Hepatic stellate cell (primary cell): ENCODE measurements at regions not wholly inside any gene's neighbourhood (a gene's known extent, or its start where the extent isn't known, plus 50 kb on each side); places are given as distances from the start of the nearest gene placed in this dataset.
"Not testable (repeated sequence)": the region's sequence is repeated elsewhere in the genome, so short reads cannot be mapped to it uniquely, and the experiment has no call there.

Source experiments
- DNase-seq: peaks from one replicate; pipeline ENCODE4 v3.0.0; 2011; ENCODE audit warnings: low spot score

GRCh38 chr11:97888641-97889040 lies 1132.1 kb upstream of the CNTN5 start:
- DNase-seq, result no peak

DNA sequence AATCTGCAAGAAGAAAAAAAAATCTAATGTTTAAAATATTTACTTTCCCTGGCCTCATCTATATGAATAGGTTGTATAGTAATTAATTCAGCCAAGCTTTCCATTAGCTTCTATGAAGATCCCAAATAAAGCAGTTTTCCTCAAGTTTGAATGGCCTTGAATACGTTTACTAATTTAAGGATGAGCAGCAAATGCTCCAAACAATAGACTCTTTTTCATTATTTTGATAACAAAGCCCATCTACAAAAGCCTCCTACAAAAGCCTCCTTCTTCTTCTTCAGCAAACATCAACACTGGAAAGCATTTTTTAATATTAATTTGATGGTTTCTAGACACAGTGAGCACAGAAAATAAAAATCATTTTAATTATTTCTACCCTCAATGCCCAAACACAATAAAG lies 1130.3 kb upstream of the CNTN5 start:
- no peak for DNase-seq

- no peak for DNase-seq
These were observed 1127.1 kb upstream of the CNTN5 start for GRCh38 chr11:97893612-97894011.

- DNase-seq, result no peak
These were observed 1125.8 kb upstream of the CNTN5 start for GRCh38 chr11:97894978-97895377.

GRCh38 chr11:97895572-97895971 lies 1125.2 kb upstream of the CNTN5 start:
- no peak for DNase-seq

DNA sequence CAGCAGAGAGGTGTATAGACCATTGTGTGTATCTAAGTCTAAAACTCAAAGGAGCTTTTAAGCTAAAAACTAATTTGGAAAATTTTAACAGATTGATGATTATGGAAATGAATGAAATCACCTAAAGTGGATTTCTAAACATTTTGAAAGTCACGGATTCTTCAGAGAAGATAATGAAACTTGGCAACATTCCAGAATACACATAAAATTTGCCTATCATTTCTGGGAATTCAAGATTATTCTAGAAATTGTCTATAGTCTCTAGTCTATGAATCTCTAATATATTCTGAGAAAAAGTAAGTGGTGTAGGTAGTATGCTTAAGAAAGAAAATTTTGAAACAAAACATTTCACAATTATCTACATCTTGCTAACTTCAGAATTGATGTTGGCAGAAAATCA lies 1117.9 kb upstream of the CNTN5 start:
- DNase-seq, result no peak

DNA sequence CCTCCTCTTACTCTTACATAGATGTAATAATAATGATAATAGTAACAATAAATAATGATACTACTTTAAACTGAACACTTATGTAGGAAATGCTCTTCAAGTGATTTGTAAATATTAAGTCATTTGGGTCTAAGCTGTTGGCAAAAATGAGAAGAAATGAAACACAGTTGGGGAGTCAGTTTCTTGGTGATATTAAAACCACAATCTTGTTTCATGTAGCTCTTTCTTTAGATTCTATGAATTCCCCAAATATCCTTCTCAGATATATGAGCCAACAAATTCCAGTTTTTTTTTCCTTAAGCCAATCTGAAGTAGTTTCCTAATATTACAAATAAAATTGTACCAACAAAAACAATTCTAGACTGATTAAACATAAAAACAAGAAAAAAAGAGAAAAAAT lies 1115.6 kb upstream of the CNTN5 start:
- no peak for DNase-seq

DNA sequence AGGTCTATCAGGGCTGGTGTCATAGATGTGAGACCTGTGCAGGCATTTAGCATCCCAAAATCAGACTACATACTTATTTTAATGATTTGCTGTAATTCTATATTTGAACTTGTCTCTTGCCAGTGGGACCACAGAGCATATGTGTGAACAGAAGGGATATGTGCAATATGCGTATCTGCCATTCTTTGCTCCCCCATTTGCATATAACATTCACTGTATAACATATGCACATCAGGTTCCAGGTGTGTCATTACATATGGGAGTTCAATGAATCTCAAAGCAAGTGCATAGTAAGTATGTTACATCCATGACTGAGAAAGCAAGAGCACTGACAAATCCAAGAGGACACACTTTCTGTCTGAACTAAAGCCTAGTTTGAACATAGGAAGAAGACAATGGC lies 1115.1 kb upstream of the CNTN5 start:
- DNase-seq, result no peak

GRCh38 chr11:97908354-97908753 lies 1112.4 kb upstream of the CNTN5 start:
- no peak for DNase-seq

GRCh38 chr11:97909614-97910399 lies 1110.9 kb upstream of the CNTN5 start:
- peak; percentile 12 for DNase-seq

DNA sequence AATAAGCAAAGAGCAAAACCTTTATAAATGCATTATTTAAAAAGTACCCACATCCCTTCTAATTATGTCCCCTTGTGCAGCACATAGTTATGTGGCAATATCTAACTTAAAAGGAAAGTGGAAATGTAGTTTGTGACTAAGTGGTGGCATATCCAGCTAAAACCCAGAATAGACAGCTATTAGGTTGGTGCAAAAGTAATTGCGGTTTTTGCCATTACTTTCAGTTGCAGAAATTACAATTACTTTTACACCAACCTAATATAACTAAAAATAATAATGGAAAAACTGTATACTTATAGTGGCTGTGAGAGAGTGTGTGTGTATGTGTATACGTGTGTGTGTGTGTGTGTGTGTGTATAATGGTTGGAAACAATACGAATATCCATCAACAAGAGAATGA lies 1108.1 kb upstream of the CNTN5 start:
- DNase-seq, result no peak

- not testable (repeated sequence) for DNase-seq
These were observed 1097.8 kb upstream of the CNTN5 start for GRCh38 chr11:97922933-97923332.

GRCh38 chr11:97934572-97935208 lies 1086.1 kb upstream of the CNTN5 start:
- no peak for DNase-seq

DNA sequence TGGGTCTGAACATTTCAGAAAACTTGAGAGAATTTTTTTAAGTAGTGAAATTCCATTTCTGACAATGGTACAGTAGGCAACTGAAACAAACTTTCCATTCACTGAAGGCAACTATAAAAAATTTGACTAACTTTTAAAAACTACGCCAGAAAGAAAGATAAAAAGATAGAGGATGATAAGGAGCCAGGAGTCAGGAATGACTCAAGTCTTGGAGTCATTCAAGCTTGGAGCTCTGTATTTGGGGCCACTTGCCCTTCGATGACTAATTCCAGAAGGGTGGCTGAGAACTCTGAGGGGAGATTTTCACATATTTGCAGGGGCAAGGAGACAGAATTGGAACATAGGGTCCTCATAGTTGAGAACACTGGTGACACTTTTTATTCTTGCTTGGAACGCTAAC lies 1083.2 kb upstream of the CNTN5 start:
- DNase-seq, result no peak

DNA sequence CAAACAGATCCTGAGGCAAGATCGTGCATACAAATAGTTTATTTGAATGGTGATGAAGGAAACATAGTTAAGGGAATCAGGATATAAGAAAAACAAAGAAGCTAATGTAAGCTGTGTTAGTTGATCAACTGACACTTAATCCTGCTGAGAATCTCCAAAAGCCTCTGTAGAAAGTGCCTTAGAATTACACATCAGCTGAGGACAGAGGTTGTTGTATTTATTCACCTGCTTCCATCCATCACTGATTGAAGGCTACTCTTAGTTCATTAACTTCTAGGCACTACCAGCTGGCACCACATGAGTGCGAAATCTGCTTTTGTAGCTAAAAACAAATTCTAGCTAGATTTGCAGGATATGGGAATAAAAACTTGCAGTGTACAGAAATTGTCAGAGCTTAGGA lies 1082.0 kb upstream of the CNTN5 start:
- no peak for DNase-seq

DNA sequence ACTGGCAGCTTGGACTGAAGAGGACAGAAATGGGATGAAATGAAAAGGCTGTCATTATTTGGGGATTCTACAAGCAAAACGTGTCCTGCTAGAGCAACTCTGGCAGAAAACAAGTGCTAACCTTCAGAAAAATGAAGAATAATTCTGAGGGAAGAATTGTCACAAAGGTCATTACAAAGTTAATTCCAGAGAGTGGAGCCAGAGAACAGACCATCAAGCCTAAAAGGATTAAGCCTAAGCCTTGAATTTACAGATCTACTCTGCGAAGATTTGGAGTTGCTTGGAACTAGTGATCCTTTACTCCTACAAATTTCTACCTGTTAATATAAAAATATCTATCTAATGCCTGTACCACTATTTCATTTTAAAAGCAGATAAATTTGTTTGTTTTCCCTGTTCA lies 1077.3 kb upstream of the CNTN5 start:
- DNase-seq, result no peak

DNA sequence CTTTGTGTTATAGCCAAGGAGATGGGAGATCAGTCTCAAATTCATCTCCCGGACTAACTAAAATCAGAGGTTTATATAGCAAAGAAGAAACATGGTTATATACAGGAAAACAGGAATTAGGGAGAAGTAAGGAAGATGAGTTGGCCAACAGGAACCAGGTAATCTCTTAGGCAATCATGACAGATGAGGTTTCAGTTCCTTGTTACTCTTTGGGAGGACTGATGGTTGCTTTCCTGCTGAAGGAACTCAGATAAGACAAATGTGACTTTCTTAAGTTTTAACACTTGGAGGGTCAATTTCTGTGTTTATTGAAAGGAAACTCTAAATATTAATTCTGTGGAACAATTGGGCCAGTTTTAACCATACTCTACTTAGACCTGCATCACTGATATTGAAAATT lies 1072.0 kb upstream of the CNTN5 start:
- no peak for DNase-seq

- DNase-seq, result no peak
These were observed 1065.2 kb upstream of the CNTN5 start for GRCh38 chr11:97955595-97955994.

DNA sequence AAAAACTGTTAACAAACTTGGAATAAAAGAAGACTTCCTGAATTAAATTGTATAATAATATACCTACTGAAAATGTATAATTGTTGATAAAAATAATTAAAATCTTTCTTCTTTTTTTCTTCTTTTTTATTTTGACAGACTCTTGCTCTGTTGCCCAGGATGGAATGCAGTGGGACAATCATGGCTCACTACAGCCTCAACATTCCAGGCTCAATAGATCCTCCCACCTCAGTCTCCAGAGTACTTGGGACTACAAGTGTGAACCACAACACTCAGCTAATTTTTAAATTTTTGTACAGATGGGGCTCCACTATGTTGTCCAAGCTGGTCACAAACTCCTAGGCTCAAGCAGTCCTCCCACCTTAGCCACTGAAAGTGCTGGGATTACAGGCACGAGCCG lies 1063.8 kb upstream of the CNTN5 start:
- DNase-seq, result no peak

- DNase-seq, result no peak
These were observed 1059.3 kb upstream of the CNTN5 start for GRCh38 chr11:97961431-97961830.

- DNase-seq, result no peak
These were observed 1058.0 kb upstream of the CNTN5 start for GRCh38 chr11:97962758-97963157.

GRCh38 chr11:97963528-97964331 lies 1057.0 kb upstream of the CNTN5 start:
- DNase-seq, result no peak
